ENCODE measurements at regions not wholly inside any gene's neighbourhood (a gene's known extent, or its start where the extent isn't known, plus 50 kb on each side); places are given as distances from the start of the nearest gene placed in this dataset.

- no peaks in the 10 kb centered on the region for H3K4me1 Mint-ChIP-seq
Observed at GRCh38 chr5:104363567-104363966, 801.0 kb upstream of the NUDT12 start.

GRCh38 chr5:104361932-104362331, 799.3 kb upstream of the NUDT12 start:
- Mint-ChIP-seq H3K4me3 (no peak overlapping the region), H3K36me3 (no peaks in the 10 kb centered on the region), H3K27me3 (no peaks in the 10 kb centered on the region), H3K9me3 (peaks cover 0 to 19% (median 5%) of the 10 kb centered on the region in 5 donors), H3K27ac (no peak overlapping the region), H3K4me1 (no peaks in the 10 kb centered on the region)
- no peaks in the 10 kb centered on the region for H3K4me1 ChIP-seq (ENCODE audit: insufficient read depth, low read length)
- no peak overlapping the region for H3K27ac ChIP-seq (ENCODE audit: low read depth, low read length)
- CTCF ChIA-PET = no interaction called here
- H3K4me3 ChIP-seq (ENCODE audit: low read length) = no peak overlapping the region
- no peaks in the 10 kb centered on the region for H3K27me3 ChIP-seq (ENCODE audit: insufficient read depth, low read length, poor library complexity, severe bottlenecking)
- no peaks in the 10 kb centered on the region for H3K36me3 ChIP-seq (ENCODE audit: insufficient read depth, low read length)
- POLR2A ChIA-PET = no interaction called here
- DNase-seq = no peak
- no peaks in the 10 kb centered on the region for H3K9me3 ChIP-seq (ENCODE audit: low read length)

More at GRCh38 chr5:104363567-104363966, 801.0 kb upstream of the NUDT12 start:
- Histone ChIP-seq H3K4me3 (ENCODE audit: low read length) (no peak overlapping the region), H3K27me3 (ENCODE audit: insufficient read depth, low read length, poor library complexity, severe bottlenecking) (no peaks in the 10 kb centered on the region), H3K36me3 (ENCODE audit: insufficient read depth, low read length) (no peaks in the 10 kb centered on the region), H3K4me1 (ENCODE audit: insufficient read depth, low read length) (no peaks in the 10 kb centered on the region), H3K27ac (ENCODE audit: low read depth, low read length) (no peak overlapping the region), H3K9me3 (ENCODE audit: low read length) (no peaks in the 10 kb centered on the region)
- no peak for DNase-seq
- Mint-ChIP-seq H3K27me3 (no peaks in the 10 kb centered on the region), H3K9me3 (peaks cover 0 to 24% (median 8%) of the 10 kb centered on the region in 5 donors), H3K4me3 (no peak overlapping the region), H3K36me3 (no peaks in the 10 kb centered on the region), H3K27ac (no peak overlapping the region)
- CTCF ChIA-PET = no interaction called here
- POLR2A ChIA-PET = no interaction called here

- ChIA-PET CTCF (no interaction called here), POLR2A (no interaction called here)
- no peaks in the 10 kb centered on the region for H3K9me3 ChIP-seq (ENCODE audit: low read length)
- no peak overlapping the region for H3K4me3 ChIP-seq (ENCODE audit: low read length)
- no peak overlapping the region for H3K4me3 Mint-ChIP-seq
- peaks cover 2 to 10% (median 7%) of the 10 kb centered on the region in 5 donors for H3K9me3 Mint-ChIP-seq
- H3K27me3 ChIP-seq (ENCODE audit: insufficient read depth, low read length, poor library complexity, severe bottlenecking) = no peaks in the 10 kb centered on the region
- no peaks in the 10 kb centered on the region for H3K4me1 Mint-ChIP-seq
- no peaks in the 10 kb centered on the region for H3K36me3 Mint-ChIP-seq
- no peaks in the 10 kb centered on the region for H3K4me1 ChIP-seq (ENCODE audit: insufficient read depth, low read length)
- no peaks in the 10 kb centered on the region for H3K36me3 ChIP-seq (ENCODE audit: insufficient read depth, low read length)
- DNase-seq = no peak
- H3K27ac Mint-ChIP-seq = no peak overlapping the region
- H3K27ac ChIP-seq (ENCODE audit: low read depth, low read length) = no peak overlapping the region
- no peaks in the 10 kb centered on the region for H3K27me3 Mint-ChIP-seq
Observed at GRCh38 chr5:104355350-104355749, 792.8 kb upstream of the NUDT12 start.

GRCh38 chr5:104353371-104353770, 790.8 kb upstream of the NUDT12 start:
- no peak overlapping the region for H3K27ac ChIP-seq (ENCODE audit: low read depth, low read length)
- no peaks in the 10 kb centered on the region for H3K4me1 ChIP-seq (ENCODE audit: insufficient read depth, low read length)
- Mint-ChIP-seq H3K27ac (no peak overlapping the region), H3K4me1 (no peaks in the 10 kb centered on the region), H3K27me3 (no peaks in the 10 kb centered on the region), H3K36me3 (peaks cover 0 to 1% (median 0%) of the 10 kb centered on the region in 3 donors), H3K4me3 (no peak overlapping the region), H3K9me3 (peaks cover 2 to 14% (median 5%) of the 10 kb centered on the region in 5 donors)
- CTCF ChIA-PET = no interaction called here
- no peak for DNase-seq
- H3K4me3 ChIP-seq (ENCODE audit: low read length) = no peak overlapping the region
- no peaks in the 10 kb centered on the region for H3K36me3 ChIP-seq (ENCODE audit: insufficient read depth, low read length)
- H3K9me3 ChIP-seq (ENCODE audit: low read length) = no peaks in the 10 kb centered on the region
- POLR2A ChIA-PET = no interaction called here
- H3K27me3 ChIP-seq (ENCODE audit: insufficient read depth, low read length, poor library complexity, severe bottlenecking) = no peaks in the 10 kb centered on the region

- no peaks in the 10 kb centered on the region for H3K27me3 ChIP-seq (ENCODE audit: insufficient read depth, low read length, poor library complexity, severe bottlenecking)
- no peaks in the 10 kb centered on the region for H3K4me1 Mint-ChIP-seq
- H3K4me1 ChIP-seq (ENCODE audit: insufficient read depth, low read length) = no peaks in the 10 kb centered on the region
- CTCF ChIA-PET = no interaction called here
- no peak for DNase-seq
- no peak overlapping the region for H3K4me3 Mint-ChIP-seq
- H3K9me3 Mint-ChIP-seq = peaks cover 2 to 14% (median 5%) of the 10 kb centered on the region in 5 donors
- peaks cover 0 to 1% (median 0%) of the 10 kb centered on the region in 3 donors for H3K36me3 Mint-ChIP-seq
- H3K27me3 Mint-ChIP-seq = no peaks in the 10 kb centered on the region
- H3K4me3 ChIP-seq (ENCODE audit: low read length) = no peak overlapping the region
- no peak overlapping the region for H3K27ac Mint-ChIP-seq
- POLR2A ChIA-PET = no interaction called here
- H3K36me3 ChIP-seq (ENCODE audit: insufficient read depth, low read length) = no peaks in the 10 kb centered on the region
- H3K27ac ChIP-seq (ENCODE audit: low read depth, low read length) = no peak overlapping the region
- no peaks in the 10 kb centered on the region for H3K9me3 ChIP-seq (ENCODE audit: low read length)
Observed at GRCh38 chr5:104352954-104353353, 790.4 kb upstream of the NUDT12 start.

- ChIA-PET CTCF (no interaction called here), POLR2A (no interaction called here)
- H3K27ac ChIP-seq (ENCODE audit: low read depth, low read length) = no peak overlapping the region
Observed at GRCh38 chr5:104347119-104347708, 784.6 kb upstream of the NUDT12 start.

GRCh38 chr5:104345222-104346016, 782.8 kb upstream of the NUDT12 start:
- Mint-ChIP-seq H3K27ac (no peak overlapping the region), H3K4me3 (no peak overlapping the region), H3K9me3 (peaks cover 0 to 24% (median 4%) of the 10 kb centered on the region in 5 donors), H3K4me1 (no peaks in the 10 kb centered on the region), H3K36me3 (peaks cover 0 to 1% (median 0%) of the 10 kb centered on the region in 3 donors), H3K27me3 (no peaks in the 10 kb centered on the region)
- POLR2A ChIA-PET = no interaction called here
- no peaks in the 10 kb centered on the region for H3K27me3 ChIP-seq (ENCODE audit: insufficient read depth, low read length, poor library complexity, severe bottlenecking)
- no peak overlapping the region for H3K4me3 ChIP-seq (ENCODE audit: low read length)
- no peak for DNase-seq
- no peak overlapping the region for H3K27ac ChIP-seq (ENCODE audit: low read depth, low read length)
- H3K4me1 ChIP-seq (ENCODE audit: insufficient read depth, low read length) = no peaks in the 10 kb centered on the region
- no peaks in the 10 kb centered on the region for H3K9me3 ChIP-seq (ENCODE audit: low read length)
- CTCF ChIA-PET = no interaction called here
- no peaks in the 10 kb centered on the region for H3K36me3 ChIP-seq (ENCODE audit: insufficient read depth, low read length)

More at GRCh38 chr5:104347119-104347708, 784.6 kb upstream of the NUDT12 start:
- H3K27ac Mint-ChIP-seq = no peak overlapping the region
- no peaks in the 10 kb centered on the region for H3K9me3 ChIP-seq (ENCODE audit: low read length)
- H3K4me3 Mint-ChIP-seq = no peak overlapping the region
- no peaks in the 10 kb centered on the region for H3K4me1 ChIP-seq (ENCODE audit: insufficient read depth, low read length)
- H3K27me3 ChIP-seq (ENCODE audit: insufficient read depth, low read length, poor library complexity, severe bottlenecking) = no peaks in the 10 kb centered on the region
- H3K4me3 ChIP-seq (ENCODE audit: low read length) = no peak overlapping the region
- peaks cover 0 to 1% (median 0%) of the 10 kb centered on the region in 3 donors for H3K36me3 Mint-ChIP-seq
- no peaks in the 10 kb centered on the region for H3K4me1 Mint-ChIP-seq
- H3K27me3 Mint-ChIP-seq = no peaks in the 10 kb centered on the region
- H3K9me3 Mint-ChIP-seq = peaks cover 2 to 24% (median 3%) of the 10 kb centered on the region in 5 donors
- DNase-seq = no peak
- no peaks in the 10 kb centered on the region for H3K36me3 ChIP-seq (ENCODE audit: insufficient read depth, low read length)

GRCh38 chr5:104344809-104345208, 782.2 kb upstream of the NUDT12 start:
- Mint-ChIP-seq H3K4me1 (no peaks in the 10 kb centered on the region), H3K9me3 (peaks cover 0 to 29% (median 5%) of the 10 kb centered on the region in 5 donors), H3K27me3 (no peaks in the 10 kb centered on the region), H3K27ac (no peak overlapping the region), H3K36me3 (peaks cover 0 to 1% (median 0%) of the 10 kb centered on the region in 3 donors), H3K4me3 (no peak overlapping the region)
- DNase-seq = no peak
- no peaks in the 10 kb centered on the region for H3K36me3 ChIP-seq (ENCODE audit: insufficient read depth, low read length)
- ChIA-PET CTCF (no interaction called here), POLR2A (no interaction called here)
- H3K27me3 ChIP-seq (ENCODE audit: insufficient read depth, low read length, poor library complexity, severe bottlenecking) = no peaks in the 10 kb centered on the region
- H3K9me3 ChIP-seq (ENCODE audit: low read length) = no peaks in the 10 kb centered on the region
- no peak overlapping the region for H3K27ac ChIP-seq (ENCODE audit: low read depth, low read length)
- no peak overlapping the region for H3K4me3 ChIP-seq (ENCODE audit: low read length)
- no peaks in the 10 kb centered on the region for H3K4me1 ChIP-seq (ENCODE audit: insufficient read depth, low read length)

Measured in CD8-positive, alpha-beta memory T cell (primary cell).